ENCODE measurements at regions not wholly inside any gene's neighbourhood (a gene's known extent, or its start where the extent isn't known, plus 50 kb on each side); places are given as distances from the start of the nearest gene placed in this dataset.

- TF ChIP-seq FOXA1 (IDR thresholded peaks at IDR 0.05) (no peak), YY1 (IDR thresholded peaks at IDR 0.05) (no peak), CTCF (IDR thresholded peaks at IDR 0.05; ENCODE audit: low read depth, low read length, missing input control) (no peak), REST (IDR thresholded peaks at IDR 0.05) (no peak), SP1 (IDR thresholded peaks at IDR 0.05) (no peak), HNF4A (conservative IDR thresholded peaks at IDR 0.05) (no peak), FOXA2 (IDR thresholded peaks at IDR 0.05) (no peak), RXRA (IDR thresholded peaks at IDR 0.05) (no peak)
- H3K27me3 ChIP-seq (ENCODE audit: control insufficient read depth in 4 of 4, insufficient read depth in 4 of 4, low read length in 3 of 4), result no peaks in the 10 kb centered on the region
- no peak overlapping the region for H3K9ac ChIP-seq (ENCODE audit: low read depth in 1 of 2, low read length in 2 of 2)
- 42% methylated on average over 1 of the region's 1 CpG for WGBS
- no peaks in the 10 kb centered on the region for H3K36me3 ChIP-seq (ENCODE audit: control insufficient read depth in 4 of 4, insufficient read depth in 3 of 4, low read depth in 1 of 4, low read length in 3 of 4)
- no peak overlapping the region for H3K27ac ChIP-seq (ENCODE audit: low read depth in 1 of 2, low read length in 2 of 2)
- no peak overlapping the region for H3K4me3 ChIP-seq (ENCODE audit: low read depth in 1 of 3, low read length in 3 of 3)
- no peak for DNase-seq (ENCODE audit: low spot score)
- H3K9me3 ChIP-seq (ENCODE audit: control insufficient read depth in 4 of 4, low read length in 3 of 4), result no peaks in the 10 kb centered on the region
- no peaks in the 10 kb centered on the region for H3K4me1 ChIP-seq (ENCODE audit: control insufficient read depth in 4 of 4, insufficient read depth in 4 of 4, low read length in 3 of 4)
Observed at GRCh38 chr11:20293531-20293930, 70.0 kb upstream of the HTATIP2 start.

GRCh38 chr11:20289732-20290131 is 73.8 kb upstream of the HTATIP2 start:
- 48% methylated on average over 2 of the region's 2 CpGs for WGBS
- Histone ChIP-seq H3K4me1 (ENCODE audit: control insufficient read depth in 4 of 4, insufficient read depth in 4 of 4, low read length in 3 of 4) (no peaks in the 10 kb centered on the region), H3K36me3 (ENCODE audit: control insufficient read depth in 4 of 4, insufficient read depth in 3 of 4, low read depth in 1 of 4, low read length in 3 of 4) (no peaks in the 10 kb centered on the region), H3K4me3 (ENCODE audit: low read depth in 1 of 3, low read length in 3 of 3) (no peak overlapping the region), H3K27me3 (ENCODE audit: control insufficient read depth in 4 of 4, insufficient read depth in 4 of 4, low read length in 3 of 4) (peaks cover 0 to 4% (median 0%) of the 10 kb centered on the region in 4 donors), H3K9ac (ENCODE audit: low read depth in 1 of 2, low read length in 2 of 2) (no peak overlapping the region), H3K9me3 (ENCODE audit: control insufficient read depth in 4 of 4, low read length in 3 of 4) (no peaks in the 10 kb centered on the region), H3K27ac (ENCODE audit: low read depth in 1 of 2, low read length in 2 of 2) (no peak overlapping the region)
- DNase-seq (ENCODE audit: low spot score), result no peak
- TF ChIP-seq ATF3 (IDR thresholded peaks at IDR 0.05), result no peak
- no peak for TF ChIP-seq GABPA (IDR thresholded peaks at IDR 0.05 in 1 of 2, conservative IDR thresholded peaks at IDR 0.05 in 1 of 2)
- no peak for TF ChIP-seq ZBTB33 (IDR thresholded peaks at IDR 0.05)
- no peak for TF ChIP-seq EGR1 (IDR thresholded peaks at IDR 0.05; ENCODE audit: low read depth in 2 of 2)

Data from liver (tissue), 8 donors.